ENCODE measurements at regions not wholly inside any gene's neighbourhood (a gene's known extent, or its start where the extent isn't known, plus 50 kb on each side); places are given as distances from the start of the nearest gene placed in this dataset.

GRCh38 chr16:55214974-55215494, 109.0 kb upstream of the IRX6 start:
- H3K4me3 ChIP-seq (ENCODE audit: control insufficient read depth, low read depth, low read length): no peak overlapping the region
- TF ChIP-seq, protein P1, sequence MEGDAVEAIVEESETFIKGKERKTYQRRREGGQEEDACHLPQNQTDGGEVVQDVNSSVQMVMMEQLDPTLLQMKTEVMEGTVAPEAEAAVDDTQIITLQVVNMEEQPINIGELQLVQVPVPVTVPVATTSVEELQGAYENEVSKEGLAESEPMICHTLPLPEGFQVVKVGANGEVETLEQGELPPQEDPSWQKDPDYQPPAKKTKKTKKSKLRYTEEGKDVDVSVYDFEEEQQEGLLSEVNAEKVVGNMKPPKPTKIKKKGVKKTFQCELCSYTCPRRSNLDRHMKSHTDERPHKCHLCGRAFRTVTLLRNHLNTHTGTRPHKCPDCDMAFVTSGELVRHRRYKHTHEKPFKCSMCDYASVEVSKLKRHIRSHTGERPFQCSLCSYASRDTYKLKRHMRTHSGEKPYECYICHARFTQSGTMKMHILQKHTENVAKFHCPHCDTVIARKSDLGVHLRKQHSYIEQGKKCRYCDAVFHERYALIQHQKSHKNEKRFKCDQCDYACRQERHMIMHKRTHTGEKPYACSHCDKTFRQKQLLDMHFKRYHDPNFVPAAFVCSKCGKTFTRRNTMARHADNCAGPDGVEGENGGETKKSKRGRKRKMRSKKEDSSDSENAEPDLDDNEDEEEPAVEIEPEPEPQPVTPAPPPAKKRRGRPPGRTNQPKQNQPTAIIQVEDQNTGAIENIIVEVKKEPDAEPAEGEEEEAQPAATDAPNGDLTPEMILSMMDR (conservative IDR thresholded peaks at IDR 0.05; ENCODE audit: control insufficient read depth, insufficient read depth, low read depth, low read length): no peak
- no peak for DNase-seq (ENCODE audit: low read depth)

DNA sequence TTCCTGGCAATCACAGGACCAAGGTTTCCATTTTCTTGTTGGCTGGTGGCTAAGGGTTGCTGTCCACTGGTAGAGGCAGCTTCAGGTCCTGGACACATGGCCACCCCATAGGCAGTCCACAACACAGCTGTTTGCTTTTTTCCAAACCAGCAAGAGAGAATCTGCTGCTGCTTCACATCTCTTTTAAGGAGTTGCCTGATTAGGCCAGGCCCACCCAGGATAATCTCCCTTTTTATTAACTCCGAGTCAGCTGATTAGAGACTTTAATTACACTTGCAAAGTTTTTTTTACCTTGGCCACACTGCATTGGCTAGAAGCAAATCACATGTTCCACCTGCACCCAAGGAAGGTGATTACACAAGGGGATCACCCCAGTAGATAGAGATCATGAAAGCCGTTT, 106.6 kb upstream of the IRX6 start:
- TF ChIP-seq, protein P1 (conservative IDR thresholded peaks at IDR 0.05; ENCODE audit: control insufficient read depth, insufficient read depth, low read depth, low read length): no peak
- no peak for DNase-seq (ENCODE audit: low read depth)
- no peak overlapping the region for H3K4me3 ChIP-seq (ENCODE audit: control insufficient read depth, low read depth, low read length)

GRCh38 chr16:55221836-55222235, 102.2 kb upstream of the IRX6 start:
- H3K4me3 ChIP-seq (ENCODE audit: control insufficient read depth, low read depth, low read length): no peak overlapping the region
- TF ChIP-seq, protein P1 (conservative IDR thresholded peaks at IDR 0.05; ENCODE audit: control insufficient read depth, insufficient read depth, low read depth, low read length): no peak
- no peak for DNase-seq (ENCODE audit: low read depth)

DNA sequence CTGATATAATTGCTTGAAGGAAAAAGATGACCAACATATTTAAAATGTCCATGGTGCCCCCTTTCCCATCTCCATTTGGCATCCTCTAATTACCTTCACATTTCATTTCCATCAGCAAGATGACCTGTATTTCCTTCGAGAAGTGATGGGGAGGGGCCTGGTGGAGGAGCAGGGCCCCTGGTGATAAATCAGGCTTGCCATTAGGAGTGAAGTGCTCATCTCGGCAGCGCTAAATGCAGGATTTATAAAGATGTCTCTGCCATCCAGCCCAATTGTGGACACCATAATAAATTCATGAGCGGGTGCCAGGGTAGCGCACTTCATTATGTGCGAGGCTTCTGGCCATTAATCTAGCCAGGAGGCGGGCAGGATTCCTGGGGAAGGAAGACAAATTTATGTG, 101.5 kb upstream of the IRX6 start:
- no peak overlapping the region for H3K4me3 ChIP-seq (ENCODE audit: control insufficient read depth, low read depth, low read length)
- TF ChIP-seq, protein P1 (conservative IDR thresholded peaks at IDR 0.05; ENCODE audit: control insufficient read depth, insufficient read depth, low read depth, low read length): no peak
- DNase-seq (ENCODE audit: low read depth): no peak

GRCh38 chr16:55225972-55226542, 97.9 kb upstream of the IRX6 start:
- DNase-seq (ENCODE audit: low read depth): no peak

GRCh38 chr16:55232822-55233221, 91.2 kb upstream of the IRX6 start:
- H3K4me3 ChIP-seq (ENCODE audit: control insufficient read depth, low read depth, low read length): no peak overlapping the region
- TF ChIP-seq, protein P1 (conservative IDR thresholded peaks at IDR 0.05; ENCODE audit: control insufficient read depth, insufficient read depth, low read depth, low read length): no peak
- DNase-seq (ENCODE audit: low read depth): no peak

More at GRCh38 chr16:55225972-55226542, 97.9 kb upstream of the IRX6 start:
- H3K4me3 ChIP-seq (ENCODE audit: control insufficient read depth, low read depth, low read length): no peak overlapping the region
- TF ChIP-seq, protein P1 (conservative IDR thresholded peaks at IDR 0.05; ENCODE audit: control insufficient read depth, insufficient read depth, low read depth, low read length): no peak
